ENCODE measurements at regions not wholly inside any gene's neighbourhood (a gene's known extent, or its start where the extent isn't known, plus 50 kb on each side); places are given as distances from the start of the nearest gene placed in this dataset.

- Histone ChIP-seq H3K4me2 (ENCODE audit: low read depth, low read length, poor library complexity, severe bottlenecking) (no peak overlapping the region), H3K4me3 (ENCODE audit: insufficient read depth, low read length, poor library complexity, severe bottlenecking) (no peak overlapping the region), H3K9me2 (replicated peaks; ENCODE audit: insufficient read depth, low read length) (no peaks in the 10 kb centered on the region), H3K27me3 (ENCODE audit: low read length) (no peaks in the 10 kb centered on the region), H3K9me3 (ENCODE audit: insufficient read depth, low read length) (no peaks in the 10 kb centered on the region), H3F3A (ENCODE audit: insufficient read depth) (no peaks in the 10 kb centered on the region), H3K36me3 (ENCODE audit: low read length) (no peaks in the 10 kb centered on the region), H4K20me1 (ENCODE audit: low read depth, low read length) (no peaks in the 10 kb centered on the region), H3K9ac (ENCODE audit: low read length) (no peak overlapping the region), H3K79me2 (ENCODE audit: insufficient read depth, low read length) (no peaks in the 10 kb centered on the region), H3K27ac (ENCODE audit: low read depth, low read length) (no peak overlapping the region), H2AFZ (ENCODE audit: low read depth, low read length, severe bottlenecking) (no peak overlapping the region)
- no peak for TF ChIP-seq EZH2phosphoT487 (conservative IDR thresholded peaks at IDR 0.05; ENCODE audit: low read length)
- no peak for TF ChIP-seq CTCF (IDR thresholded peaks at IDR 0.05; ENCODE audit: insufficient read depth, low read length, poor library complexity, severe bottlenecking)
Measured at GRCh38 chr13:61734683-61735082, 319.0 kb upstream of the PCDH20 start.

GRCh38 chr13:61728471-61728870 lies 312.8 kb upstream of the PCDH20 start:
- Histone ChIP-seq H3K79me2 (ENCODE audit: insufficient read depth, low read length) (no peaks in the 10 kb centered on the region), H3K4me2 (ENCODE audit: low read depth, low read length, poor library complexity, severe bottlenecking) (no peak overlapping the region), H2AFZ (ENCODE audit: low read depth, low read length, severe bottlenecking) (peak overlapping the region; percentile 14), H3K4me3 (ENCODE audit: insufficient read depth, low read length, poor library complexity, severe bottlenecking) (no peak overlapping the region), H3K27ac (ENCODE audit: low read depth, low read length) (no peak overlapping the region), H3K36me3 (ENCODE audit: low read length) (no peaks in the 10 kb centered on the region), H3K9me2 (replicated peaks; ENCODE audit: insufficient read depth, low read length) (no peaks in the 10 kb centered on the region), H3F3A (ENCODE audit: insufficient read depth) (no peaks in the 10 kb centered on the region), H3K9ac (ENCODE audit: low read length) (no peak overlapping the region), H3K27me3 (ENCODE audit: low read length) (no peaks in the 10 kb centered on the region), H3K9me3 (ENCODE audit: insufficient read depth, low read length) (no peaks in the 10 kb centered on the region), H4K20me1 (ENCODE audit: low read depth, low read length) (no peaks in the 10 kb centered on the region)
- no peak for TF ChIP-seq EZH2phosphoT487 (conservative IDR thresholded peaks at IDR 0.05; ENCODE audit: low read length)
- TF ChIP-seq CTCF (IDR thresholded peaks at IDR 0.05; ENCODE audit: insufficient read depth, low read length, poor library complexity, severe bottlenecking) = no peak

GRCh38 chr13:61727767-61728166 lies 312.1 kb upstream of the PCDH20 start:
- Histone ChIP-seq H3K4me2 (ENCODE audit: low read depth, low read length, poor library complexity, severe bottlenecking) (no peak overlapping the region), H3K4me3 (ENCODE audit: insufficient read depth, low read length, poor library complexity, severe bottlenecking) (no peak overlapping the region), H3K9ac (ENCODE audit: low read length) (no peak overlapping the region), H2AFZ (ENCODE audit: low read depth, low read length, severe bottlenecking) (peak overlapping the region; percentile 14), H3K27ac (ENCODE audit: low read depth, low read length) (no peak overlapping the region), H3F3A (ENCODE audit: insufficient read depth) (no peaks in the 10 kb centered on the region), H3K36me3 (ENCODE audit: low read length) (no peaks in the 10 kb centered on the region), H3K9me3 (ENCODE audit: insufficient read depth, low read length) (no peaks in the 10 kb centered on the region), H3K27me3 (ENCODE audit: low read length) (no peaks in the 10 kb centered on the region), H4K20me1 (ENCODE audit: low read depth, low read length) (no peaks in the 10 kb centered on the region), H3K9me2 (replicated peaks; ENCODE audit: insufficient read depth, low read length) (no peaks in the 10 kb centered on the region), H3K79me2 (ENCODE audit: insufficient read depth, low read length) (no peaks in the 10 kb centered on the region)
- TF ChIP-seq EZH2phosphoT487 (conservative IDR thresholded peaks at IDR 0.05; ENCODE audit: low read length) (no peak), CTCF (IDR thresholded peaks at IDR 0.05; ENCODE audit: insufficient read depth, low read length, poor library complexity, severe bottlenecking) (no peak)

Data from SU-DHL-6 (cell line).